ENCODE measurements at regions not wholly inside any gene's neighbourhood (a gene's known extent, or its start where the extent isn't known, plus 50 kb on each side); places are given as distances from the start of the nearest gene placed in this dataset.

DNA sequence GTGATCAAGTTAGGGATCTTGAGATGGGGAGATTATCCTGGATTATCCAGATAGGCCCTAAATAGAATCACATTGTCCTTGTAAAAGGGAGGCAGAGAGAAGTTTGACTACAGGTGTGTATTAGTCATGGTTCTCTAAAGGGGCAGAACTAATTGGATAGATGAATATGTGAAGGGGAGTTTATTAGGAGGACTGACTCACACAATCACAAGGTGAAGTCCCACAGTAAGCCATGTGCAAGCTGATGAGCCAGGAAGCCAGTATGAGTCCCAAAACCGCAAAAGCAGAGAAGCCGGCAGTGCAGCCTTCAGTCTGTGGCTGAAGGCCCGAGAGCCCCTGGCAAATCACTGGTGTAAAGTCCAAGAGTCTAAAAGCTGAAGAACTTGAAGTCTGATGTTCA lies 275.8 kb downstream of the KCNS3 start:
- intact Hi-C loops (cut with DNase I; ENCODE audit: low total_unique reads): no loop called here
- no peak for DNase-seq (ENCODE audit: low spot score in 2 of 2)
- no peak overlapping the region for H3K4me3 ChIP-seq
- no peaks in the 10 kb centered on the region for H3K9me3 ChIP-seq
- H3K27me3 ChIP-seq: no peaks in the 10 kb centered on the region
- no peak overlapping the region for H3K27ac ChIP-seq
- no peaks in the 10 kb centered on the region for H3K36me3 ChIP-seq
- no peaks in the 10 kb centered on the region for H3K4me1 ChIP-seq
- TF ChIP-seq, protein P1, sequence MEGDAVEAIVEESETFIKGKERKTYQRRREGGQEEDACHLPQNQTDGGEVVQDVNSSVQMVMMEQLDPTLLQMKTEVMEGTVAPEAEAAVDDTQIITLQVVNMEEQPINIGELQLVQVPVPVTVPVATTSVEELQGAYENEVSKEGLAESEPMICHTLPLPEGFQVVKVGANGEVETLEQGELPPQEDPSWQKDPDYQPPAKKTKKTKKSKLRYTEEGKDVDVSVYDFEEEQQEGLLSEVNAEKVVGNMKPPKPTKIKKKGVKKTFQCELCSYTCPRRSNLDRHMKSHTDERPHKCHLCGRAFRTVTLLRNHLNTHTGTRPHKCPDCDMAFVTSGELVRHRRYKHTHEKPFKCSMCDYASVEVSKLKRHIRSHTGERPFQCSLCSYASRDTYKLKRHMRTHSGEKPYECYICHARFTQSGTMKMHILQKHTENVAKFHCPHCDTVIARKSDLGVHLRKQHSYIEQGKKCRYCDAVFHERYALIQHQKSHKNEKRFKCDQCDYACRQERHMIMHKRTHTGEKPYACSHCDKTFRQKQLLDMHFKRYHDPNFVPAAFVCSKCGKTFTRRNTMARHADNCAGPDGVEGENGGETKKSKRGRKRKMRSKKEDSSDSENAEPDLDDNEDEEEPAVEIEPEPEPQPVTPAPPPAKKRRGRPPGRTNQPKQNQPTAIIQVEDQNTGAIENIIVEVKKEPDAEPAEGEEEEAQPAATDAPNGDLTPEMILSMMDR (IDR thresholded peaks at IDR 0.05): no peak
- TF ChIP-seq POLR2A (IDR thresholded peaks at IDR 0.05) (no peak), POLR2AphosphoS5 (IDR thresholded peaks at IDR 0.05) (no peak)

GRCh38 chr2:18153741-18154140 lies 275.3 kb downstream of the KCNS3 start:
- no peaks in the 10 kb centered on the region for H3K9me3 ChIP-seq
- intact Hi-C loops (cut with DNase I; ENCODE audit: low total_unique reads): no loop called here

DNA sequence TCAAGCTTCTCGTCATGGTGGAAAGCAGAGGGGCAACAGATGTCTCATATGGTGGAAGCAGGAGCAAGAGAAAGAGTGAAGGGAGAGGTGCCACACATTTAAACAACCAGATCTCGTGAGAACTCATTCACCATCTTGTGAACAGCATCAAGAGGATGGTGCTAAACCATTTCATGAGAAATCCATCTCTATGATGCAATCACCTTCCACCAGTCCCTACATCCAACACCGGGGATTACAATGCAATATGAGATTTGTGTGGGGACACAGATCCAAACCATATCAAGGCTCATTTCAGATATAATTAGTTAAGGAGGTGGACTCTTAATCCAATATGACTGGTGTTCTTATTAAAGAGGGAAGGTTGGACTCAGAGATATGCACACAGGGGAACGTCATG lies 272.8 kb downstream of the KCNS3 start:
- Histone ChIP-seq H3K36me3 (no peaks in the 10 kb centered on the region), H3K9me3 (no peaks in the 10 kb centered on the region), H3K27ac (no peak overlapping the region), H3K4me3 (no peak overlapping the region), H3K4me1 (no peaks in the 10 kb centered on the region), H3K27me3 (no peaks in the 10 kb centered on the region)
- DNase-seq (ENCODE audit: low spot score in 2 of 2): no peak
- intact Hi-C loops (cut with DNase I; ENCODE audit: low total_unique reads): no loop called here
- TF ChIP-seq POLR2A (IDR thresholded peaks at IDR 0.05): no peak
- TF ChIP-seq, protein P1 (IDR thresholded peaks at IDR 0.05): no peak
- TF ChIP-seq POLR2AphosphoS5 (IDR thresholded peaks at IDR 0.05): no peak

More at GRCh38 chr2:18153741-18154140, 275.3 kb downstream of the KCNS3 start:
- no peak overlapping the region for H3K27ac ChIP-seq
- no peak overlapping the region for H3K4me3 ChIP-seq
- H3K4me1 ChIP-seq: no peaks in the 10 kb centered on the region
- TF ChIP-seq, protein P1 (IDR thresholded peaks at IDR 0.05): no peak
- TF ChIP-seq POLR2A (IDR thresholded peaks at IDR 0.05) (no peak), POLR2AphosphoS5 (IDR thresholded peaks at IDR 0.05) (no peak)
- DNase-seq (ENCODE audit: low spot score in 2 of 2): no peak
- H3K27me3 ChIP-seq: no peaks in the 10 kb centered on the region
- no peaks in the 10 kb centered on the region for H3K36me3 ChIP-seq

DNA sequence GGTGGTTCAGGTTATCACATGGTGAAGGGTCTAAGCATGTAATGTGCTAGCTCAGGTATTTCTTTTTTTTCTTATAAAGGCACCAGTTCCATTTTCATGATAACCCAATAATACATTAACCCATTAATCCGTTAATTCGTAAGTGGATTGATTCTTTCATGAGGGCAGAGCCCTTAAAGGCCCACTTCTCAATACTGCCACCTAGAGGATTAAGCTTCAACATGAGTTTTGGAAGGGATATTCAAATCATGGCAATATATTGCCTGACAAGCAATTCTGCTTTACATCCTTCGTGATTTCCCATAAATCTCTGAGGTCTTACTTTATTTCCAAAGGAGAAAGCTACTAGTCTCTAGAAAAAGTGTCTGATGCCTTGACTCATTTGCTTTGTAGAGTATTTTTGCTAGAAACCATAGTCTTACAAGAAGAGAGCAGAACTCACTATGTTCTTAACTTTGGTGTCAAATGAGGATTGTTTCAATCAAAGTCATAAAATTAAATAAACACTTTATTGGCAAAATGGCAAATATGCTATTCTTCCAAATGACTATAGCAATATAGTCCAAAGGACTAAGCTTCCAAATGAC lies 271.3 kb downstream of the KCNS3 start:
- no peaks in the 10 kb centered on the region for H3K36me3 ChIP-seq
- H3K4me1 ChIP-seq: no peaks in the 10 kb centered on the region
- no peaks in the 10 kb centered on the region for H3K27me3 ChIP-seq
- H3K9me3 ChIP-seq: no peaks in the 10 kb centered on the region
- no peak overlapping the region for H3K27ac ChIP-seq
- TF ChIP-seq, protein P1 (IDR thresholded peaks at IDR 0.05): peak in 2 of 3 donors; percentile 45 to 46
- no peak for TF ChIP-seq POLR2AphosphoS5 (IDR thresholded peaks at IDR 0.05)
- TF ChIP-seq POLR2A (IDR thresholded peaks at IDR 0.05): no peak
- no peak overlapping the region for H3K4me3 ChIP-seq
- DNase-seq (ENCODE audit: low spot score in 2 of 2): no peak
- intact Hi-C loops (cut with DNase I; ENCODE audit: low total_unique reads): no loop called here

DNA sequence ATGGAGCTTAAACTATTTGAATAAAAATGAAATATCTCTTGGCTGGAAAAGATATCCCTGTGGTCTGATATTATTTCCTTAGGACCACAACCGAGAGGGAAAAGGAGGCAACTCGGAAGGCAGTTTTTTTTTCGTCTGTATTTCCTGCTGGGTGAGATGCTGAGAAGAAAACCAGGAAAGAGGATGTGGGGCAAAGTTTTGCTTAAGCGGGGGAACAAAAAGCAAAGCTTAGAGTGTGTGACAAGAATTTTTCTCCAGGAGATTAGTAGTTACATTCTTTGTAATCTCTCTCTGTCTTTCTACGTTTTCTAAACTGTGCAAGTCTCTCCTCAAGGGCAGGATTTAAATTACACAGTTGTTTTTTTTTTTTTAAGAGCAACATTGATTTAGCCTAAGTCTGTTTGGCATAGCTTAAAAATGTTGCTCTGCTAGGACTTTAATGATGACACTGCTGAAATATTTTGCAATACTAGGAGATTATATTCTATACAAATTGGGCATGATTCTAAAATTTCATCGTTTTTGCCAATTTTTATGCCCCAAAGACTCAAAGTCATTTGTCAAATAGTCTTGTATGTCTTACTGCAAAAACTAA lies 258.5 kb downstream of the KCNS3 start:
- Histone ChIP-seq H3K27ac (no peak overlapping the region), H3K9me3 (no peaks in the 10 kb centered on the region), H3K27me3 (no peaks in the 10 kb centered on the region), H3K4me1 (no peaks in the 10 kb centered on the region), H3K4me3 (no peak overlapping the region), H3K36me3 (no peaks in the 10 kb centered on the region)
- intact Hi-C loops (cut with DNase I; ENCODE audit: low total_unique reads): no loop called here
- TF ChIP-seq, protein P1 (IDR thresholded peaks at IDR 0.05): no peak
- TF ChIP-seq POLR2A (IDR thresholded peaks at IDR 0.05): no peak
- no peak for TF ChIP-seq POLR2AphosphoS5 (IDR thresholded peaks at IDR 0.05)
- no peak for DNase-seq (ENCODE audit: low spot score in 2 of 2)

Data from breast epithelium (tissue), 4 donors.